Thoracic aorta (tissue), 2 donors: ENCODE measurements at regions not wholly inside any gene's neighbourhood (a gene's known extent, or its start where the extent isn't known, plus 50 kb on each side); places are given as distances from the start of the nearest gene placed in this dataset.

Source experiments
- ATAC-seq: fragments of 150-250 bp; one replicate; pipeline ENCODE4 v1.8.0; 2017; ENCODE audit warnings: low read depth; ENCODE audit not compliant: insufficient number of reproducible peaks, low FRiP score
- DNase-seq: peaks from one replicate; pipeline ENCODE4 v3.0.0-alpha.2; 2020; ENCODE audit warnings: low spot score
- H3K27ac ChIP-seq, 2 donors: fragments of 200-600 bp; sonication (generic); 1 replicate in 1 of 2; 2 replicates in 1 of 2; pipeline ENCODE4 v1.5.1; 2016; ENCODE audit warnings: mild to moderate bottlenecking in 2 of 2, moderate library complexity in 2 of 2
- H3K27me3 ChIP-seq: fragments of 200-600 bp; sonication (generic); replicated peaks from 2 replicates; pipeline ENCODE4 v1.6.0; 2016; ENCODE audit warnings: mild to moderate bottlenecking; ENCODE audit not compliant: insufficient read depth
- H3K36me3 ChIP-seq: fragments of 200-600 bp; sonication (generic); one replicate; pipeline ENCODE4 v1.5.1; 2016
- H3K4me1 ChIP-seq, 2 donors: fragments of 200-600 bp; sonication (generic); 1 replicate in 1 of 2; 2 replicates in 1 of 2; pipeline versions ENCODE4 v1.5.1 to v1.6.0; 2016; ENCODE audit warnings: low read depth in 2 of 2, mild to moderate bottlenecking in 1 of 2; ENCODE audit not compliant: control insufficient read depth in 1 of 2
- H3K4me3 ChIP-seq: fragments of 200-600 bp; sonication (generic); 2 replicates; pipeline ENCODE4 v1.5.1; 2016; ENCODE audit warnings: mild to moderate bottlenecking
- H3K9me3 ChIP-seq: fragments of 200-600 bp; sonication (generic); 2 replicates; pipeline ENCODE4 v1.5.1; 2016
- TF ChIP-seq, protein P1 (sequence below): fragments of 200-600 bp; sonication (generic); IDR thresholded peaks from one replicate; pipeline ENCODE4 v1.5.1; 2019; ENCODE audit warnings: antibody characterized with exemption

DNA sequence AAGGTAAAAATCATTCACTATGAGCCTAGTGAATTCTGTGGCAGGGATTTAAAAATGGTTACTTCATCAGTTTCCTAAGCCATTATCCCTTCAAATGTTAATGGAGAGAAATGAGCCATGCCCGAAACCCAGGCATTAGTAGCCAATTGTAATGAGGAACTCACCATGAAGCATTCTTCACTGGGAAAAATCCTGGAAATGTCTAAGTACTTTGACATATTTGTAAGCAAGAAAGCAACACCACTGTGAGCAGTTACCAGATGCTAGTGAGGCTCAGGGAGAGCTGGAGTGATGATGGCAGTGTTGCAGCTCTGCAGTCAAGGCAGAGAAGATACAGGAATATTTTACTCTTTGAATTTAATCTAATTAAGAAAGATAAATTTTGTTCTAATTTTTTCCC lies 220.0 kb upstream of the MBL2 start:
- no peak for ATAC-seq
- Histone ChIP-seq H3K27ac (no peak overlapping the region), H3K36me3 (no peaks in the 10 kb centered on the region), H3K27me3 (no peaks in the 10 kb centered on the region), H3K4me1 (no peaks in the 10 kb centered on the region), H3K9me3 (no peaks in the 10 kb centered on the region), H3K4me3 (no peak overlapping the region)
- no peak for DNase-seq
- TF ChIP-seq, protein P1, sequence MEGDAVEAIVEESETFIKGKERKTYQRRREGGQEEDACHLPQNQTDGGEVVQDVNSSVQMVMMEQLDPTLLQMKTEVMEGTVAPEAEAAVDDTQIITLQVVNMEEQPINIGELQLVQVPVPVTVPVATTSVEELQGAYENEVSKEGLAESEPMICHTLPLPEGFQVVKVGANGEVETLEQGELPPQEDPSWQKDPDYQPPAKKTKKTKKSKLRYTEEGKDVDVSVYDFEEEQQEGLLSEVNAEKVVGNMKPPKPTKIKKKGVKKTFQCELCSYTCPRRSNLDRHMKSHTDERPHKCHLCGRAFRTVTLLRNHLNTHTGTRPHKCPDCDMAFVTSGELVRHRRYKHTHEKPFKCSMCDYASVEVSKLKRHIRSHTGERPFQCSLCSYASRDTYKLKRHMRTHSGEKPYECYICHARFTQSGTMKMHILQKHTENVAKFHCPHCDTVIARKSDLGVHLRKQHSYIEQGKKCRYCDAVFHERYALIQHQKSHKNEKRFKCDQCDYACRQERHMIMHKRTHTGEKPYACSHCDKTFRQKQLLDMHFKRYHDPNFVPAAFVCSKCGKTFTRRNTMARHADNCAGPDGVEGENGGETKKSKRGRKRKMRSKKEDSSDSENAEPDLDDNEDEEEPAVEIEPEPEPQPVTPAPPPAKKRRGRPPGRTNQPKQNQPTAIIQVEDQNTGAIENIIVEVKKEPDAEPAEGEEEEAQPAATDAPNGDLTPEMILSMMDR, result no peak

DNA sequence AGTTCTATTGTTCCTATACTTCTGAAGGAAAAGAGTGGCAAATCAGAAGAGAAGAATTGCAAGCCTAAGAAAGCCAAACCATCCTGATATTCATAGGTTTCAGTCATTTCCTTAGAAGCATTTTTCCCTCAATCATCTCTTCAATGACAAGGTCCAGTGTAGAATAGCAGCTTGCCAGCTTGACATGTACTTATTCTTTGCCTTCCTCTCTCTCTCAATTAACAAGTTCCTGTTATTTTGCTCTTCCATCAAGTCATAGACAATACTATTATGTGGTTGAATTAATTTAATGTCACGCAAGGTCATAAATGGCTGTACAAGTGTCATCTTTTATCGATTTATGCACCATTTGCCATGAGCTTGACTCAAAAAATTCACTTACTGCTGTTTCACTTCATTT lies 216.3 kb upstream of the MBL2 start:
- Histone ChIP-seq H3K9me3 (no peaks in the 10 kb centered on the region), H3K36me3 (no peaks in the 10 kb centered on the region), H3K27me3 (no peaks in the 10 kb centered on the region), H3K4me1 (no peaks in the 10 kb centered on the region), H3K27ac (no peak overlapping the region), H3K4me3 (no peak overlapping the region)
- no peak for DNase-seq
- no peak for ATAC-seq
- TF ChIP-seq, protein P1, result no peak

- DNase-seq (no peak), ATAC-seq (no peak)
- no peaks in the 10 kb centered on the region for H3K4me1 ChIP-seq
- no peaks in the 10 kb centered on the region for H3K27me3 ChIP-seq
- TF ChIP-seq, protein P1, result no peak
- H3K9me3 ChIP-seq, result no peaks in the 10 kb centered on the region
- H3K36me3 ChIP-seq, result no peaks in the 10 kb centered on the region
- H3K4me3 ChIP-seq, result no peak overlapping the region
- no peak overlapping the region for H3K27ac ChIP-seq
Observed at GRCh38 chr10:52986125-52986524, 213.5 kb upstream of the MBL2 start.

DNA sequence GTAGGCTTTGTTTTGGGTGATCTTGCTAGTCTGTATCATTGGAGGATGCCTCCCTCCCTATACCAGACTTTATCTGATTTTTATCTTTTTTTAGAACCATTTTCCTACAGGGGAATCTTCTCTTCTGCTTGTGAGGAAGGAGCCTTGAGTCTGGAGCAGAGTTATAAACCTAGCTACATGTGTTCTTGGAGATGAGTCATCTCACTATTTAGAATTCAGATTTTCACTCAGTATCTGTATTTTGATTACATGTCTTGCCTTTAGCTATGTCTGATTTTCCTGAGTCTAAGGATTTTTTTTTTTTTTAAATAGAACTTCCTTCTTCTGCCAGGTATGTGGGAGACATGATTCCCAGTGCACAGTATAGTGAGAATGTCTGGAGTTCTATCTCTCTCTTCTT lies 211.6 kb upstream of the MBL2 start:
- no peaks in the 10 kb centered on the region for H3K27me3 ChIP-seq
- TF ChIP-seq, protein P1, result no peak
- no peak overlapping the region for H3K4me3 ChIP-seq
- no peaks in the 10 kb centered on the region for H3K4me1 ChIP-seq
- ATAC-seq, result no peak
- DNase-seq, result no peak
- H3K9me3 ChIP-seq, result no peaks in the 10 kb centered on the region
- H3K27ac ChIP-seq, result no peak overlapping the region
- no peaks in the 10 kb centered on the region for H3K36me3 ChIP-seq

DNA sequence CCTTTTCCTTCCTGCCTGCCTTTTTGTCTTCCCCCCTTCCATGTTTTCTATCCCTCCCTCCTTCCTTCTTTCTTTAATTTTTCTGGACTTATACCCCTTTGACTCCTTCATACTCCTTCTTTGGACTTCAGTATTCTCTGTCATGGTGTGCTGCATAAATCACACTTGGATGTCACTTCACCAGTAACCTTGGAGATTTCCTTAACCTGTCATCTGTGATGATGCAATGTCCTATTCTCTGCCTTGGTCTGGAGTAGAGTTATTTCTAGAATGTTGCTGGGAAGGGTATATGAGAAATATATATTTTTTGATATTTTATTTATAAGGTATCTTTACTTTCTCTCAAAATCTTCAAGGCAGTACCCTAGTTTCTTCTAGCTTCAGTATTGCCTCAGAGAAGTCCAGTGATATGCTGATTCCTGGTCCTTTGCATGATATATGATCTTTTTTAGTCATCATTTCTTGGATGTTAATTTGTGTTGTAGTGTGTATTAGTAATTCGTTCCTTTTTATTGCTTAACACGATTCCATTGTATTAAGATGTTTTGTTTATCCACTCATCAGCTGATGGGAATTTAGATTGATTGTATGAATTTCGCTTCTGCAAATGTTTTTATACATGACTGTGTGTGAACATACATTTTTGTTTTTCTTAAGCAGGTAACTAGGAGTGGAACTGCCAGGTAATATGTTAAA lies 206.9 kb upstream of the MBL2 start:
- TF ChIP-seq, protein P1, result no peak
- ATAC-seq, result no peak
- H3K9me3 ChIP-seq, result no peaks in the 10 kb centered on the region

More for the DNA sequence above, 206.9 kb upstream of the MBL2 start:
- no peak for DNase-seq
- no peak overlapping the region for H3K27ac ChIP-seq
- H3K27me3 ChIP-seq, result no peaks in the 10 kb centered on the region
- H3K4me1 ChIP-seq, result no peaks in the 10 kb centered on the region
- no peaks in the 10 kb centered on the region for H3K36me3 ChIP-seq
- no peak overlapping the region for H3K4me3 ChIP-seq
